Neural cell (in vitro differentiated cells): ENCODE measurements at regions not wholly inside any gene's neighbourhood (a gene's known extent, or its start where the extent isn't known, plus 50 kb on each side); places are given as distances from the start of the nearest gene placed in this dataset.

Experiments
- H2AFZ ChIP-seq: fragments of 200-600, 300-800 bp; sonication (generic), shearing (Covaris generic); 2 replicates; pipeline ENCODE4 v1.6.0; 2014; ENCODE audit warnings: low read depth, mild to moderate bottlenecking, antibody characterized with exemption, low read length, moderate library complexity
- H3F3A ChIP-seq: fragments of 200-600 bp; shearing (Covaris generic); 2 replicates; pipeline ENCODE4 v1.6.1; 2016; ENCODE audit warnings: mild to moderate bottlenecking, moderate library complexity, mixed read lengths, antibody characterized with exemption, low read length; ENCODE audit not compliant: insufficient read depth, poor library complexity, severe bottlenecking
- H3K27ac ChIP-seq: fragments of 200-600, 300-800 bp; sonication (generic), shearing (Covaris generic); 2 replicates; pipeline ENCODE4 v1.5.1; 2014; ENCODE audit warnings: mild to moderate bottlenecking, low read length, moderate library complexity
- H3K27me3 ChIP-seq: fragments of 300-800, 200-600 bp; sonication (generic), shearing (Covaris generic); 2 replicates; pipeline ENCODE4 v1.6.0; 2014; ENCODE audit warnings: mild to moderate bottlenecking, low read depth, low read length, moderate library complexity; ENCODE audit not compliant: insufficient read depth
- H3K36me3 ChIP-seq: fragments of 300-800, 200-600 bp; sonication (generic), shearing (Covaris generic); 2 replicates; pipeline ENCODE4 v1.5.1; 2014; ENCODE audit warnings: mild to moderate bottlenecking, antibody characterized with exemption, low read length, moderate library complexity; ENCODE audit not compliant: insufficient read depth
- H3K4me2 ChIP-seq: fragments of 300-800, 200-600 bp; sonication (generic), shearing (Covaris generic); 2 replicates; pipeline ENCODE4 v1.6.0; 2014; ENCODE audit warnings: mild to moderate bottlenecking, low read length
- H3K4me3 ChIP-seq: fragments of 300-800, 200-600 bp; sonication (generic), shearing (Covaris generic); 2 replicates; pipeline ENCODE4 v1.5.1; 2014; ENCODE audit warnings: mild to moderate bottlenecking, low read length, moderate library complexity
- H3K79me2 ChIP-seq: fragments of 200-600 bp; shearing (Covaris generic); replicated peaks from 2 replicates; pipeline ENCODE4 v1.6.0; 2014; ENCODE audit warnings: mild to moderate bottlenecking, low read length, moderate library complexity; ENCODE audit not compliant: insufficient read depth
- H3K9ac ChIP-seq: fragments of 300-800, 200-600 bp; sonication (generic), shearing (Covaris generic); 2 replicates; pipeline ENCODE4 v1.6.1; 2016; ENCODE audit warnings: mild to moderate bottlenecking, low read length, mixed read lengths
- H3K9me2 ChIP-seq: fragments of 200-600 bp; shearing (Covaris generic); 2 replicates; pipeline ENCODE4 v1.6.1; 2016; ENCODE audit warnings: mild to moderate bottlenecking, low read length, mixed read lengths; ENCODE audit not compliant: insufficient read depth
- H3K9me3 ChIP-seq: fragments of 200-600, 300-800 bp; sonication (generic), shearing (Covaris generic); 2 replicates; pipeline ENCODE4 v1.6.1; 2016; ENCODE audit warnings: mild to moderate bottlenecking, mixed run types, low read length, moderate library complexity, mixed read lengths
- H4K20me1 ChIP-seq: fragments of 200-600 bp; shearing (Covaris generic); 2 replicates; pipeline ENCODE4 v1.6.1; 2016; ENCODE audit warnings: mild to moderate bottlenecking, mixed run types; ENCODE audit not compliant: insufficient read depth
- EP300 ChIP-seq: fragments of 450-650 bp; conservative IDR thresholded peaks from 2 replicates; pipeline ENCODE4 v1.6.1; 2014; ENCODE audit warnings: antibody characterized with exemption, mild to moderate bottlenecking, moderate library complexity; ENCODE audit not compliant: poor library complexity, severe bottlenecking
- EZH2 ChIP-seq: fragments of 200-600, 300-800 bp; shearing (Covaris generic), sonication (generic); IDR thresholded peaks from 2 replicates; pipeline ENCODE4 v1.6.1; 2014; ENCODE audit warnings: antibody characterized with exemption, low read length, borderline replicate concordance, mild to moderate bottlenecking; ENCODE audit not compliant: insufficient read depth, poor library complexity, severe bottlenecking
- MXI1 ChIP-seq: fragments of 450-650 bp; conservative IDR thresholded peaks from 2 replicates; pipeline ENCODE4 v1.6.1; 2014; ENCODE audit warnings: antibody characterized with exemption, mild to moderate bottlenecking; ENCODE audit not compliant: poor library complexity, severe bottlenecking
- POLR2AphosphoS5 ChIP-seq: IDR thresholded peaks from 2 replicates; pipeline ENCODE4 v1.6.1; 2012
- RAD21 ChIP-seq: fragments of 450-650 bp; conservative IDR thresholded peaks from 2 replicates; pipeline ENCODE4 v1.6.1; 2014; ENCODE audit warnings: antibody characterized with exemption, mild to moderate bottlenecking, moderate library complexity
- REST ChIP-seq: IDR thresholded peaks from 2 replicates; pipeline ENCODE4 v1.6.1; 2012; ENCODE audit warnings: borderline replicate concordance
- SMC3 ChIP-seq: fragments of 450-650 bp; conservative IDR thresholded peaks from 2 replicates; pipeline ENCODE4 v1.6.1; 2014; ENCODE audit warnings: antibody characterized with exemption, mild to moderate bottlenecking, moderate library complexity; ENCODE audit not compliant: poor library complexity
- TAF1 ChIP-seq: IDR thresholded peaks from 2 replicates; pipeline ENCODE4 v1.6.1; 2012; ENCODE audit warnings: low read depth
- TF ChIP-seq, protein P1 (sequence below): fragments of 450-650 bp; IDR thresholded peaks from 2 replicates; pipeline ENCODE4 v1.5.1; 2014; ENCODE audit warnings: antibody characterized with exemption, mild to moderate bottlenecking, moderate library complexity; ENCODE audit not compliant: poor library complexity, severe bottlenecking

GRCh38 chr2:239570971-239571520 lies 170.2 kb upstream of the HDAC4 start:
- TF ChIP-seq SMC3 (no peak), RAD21 (no peak), EP300 (no peak), MXI1 (no peak), POLR2AphosphoS5 (no peak), TAF1 (no peak), REST (no peak), EZH2 (no peak)
- TF ChIP-seq, protein P1, sequence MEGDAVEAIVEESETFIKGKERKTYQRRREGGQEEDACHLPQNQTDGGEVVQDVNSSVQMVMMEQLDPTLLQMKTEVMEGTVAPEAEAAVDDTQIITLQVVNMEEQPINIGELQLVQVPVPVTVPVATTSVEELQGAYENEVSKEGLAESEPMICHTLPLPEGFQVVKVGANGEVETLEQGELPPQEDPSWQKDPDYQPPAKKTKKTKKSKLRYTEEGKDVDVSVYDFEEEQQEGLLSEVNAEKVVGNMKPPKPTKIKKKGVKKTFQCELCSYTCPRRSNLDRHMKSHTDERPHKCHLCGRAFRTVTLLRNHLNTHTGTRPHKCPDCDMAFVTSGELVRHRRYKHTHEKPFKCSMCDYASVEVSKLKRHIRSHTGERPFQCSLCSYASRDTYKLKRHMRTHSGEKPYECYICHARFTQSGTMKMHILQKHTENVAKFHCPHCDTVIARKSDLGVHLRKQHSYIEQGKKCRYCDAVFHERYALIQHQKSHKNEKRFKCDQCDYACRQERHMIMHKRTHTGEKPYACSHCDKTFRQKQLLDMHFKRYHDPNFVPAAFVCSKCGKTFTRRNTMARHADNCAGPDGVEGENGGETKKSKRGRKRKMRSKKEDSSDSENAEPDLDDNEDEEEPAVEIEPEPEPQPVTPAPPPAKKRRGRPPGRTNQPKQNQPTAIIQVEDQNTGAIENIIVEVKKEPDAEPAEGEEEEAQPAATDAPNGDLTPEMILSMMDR, result no peak
- H3K9me3 ChIP-seq, result no peaks in the 10 kb centered on the region

DNA sequence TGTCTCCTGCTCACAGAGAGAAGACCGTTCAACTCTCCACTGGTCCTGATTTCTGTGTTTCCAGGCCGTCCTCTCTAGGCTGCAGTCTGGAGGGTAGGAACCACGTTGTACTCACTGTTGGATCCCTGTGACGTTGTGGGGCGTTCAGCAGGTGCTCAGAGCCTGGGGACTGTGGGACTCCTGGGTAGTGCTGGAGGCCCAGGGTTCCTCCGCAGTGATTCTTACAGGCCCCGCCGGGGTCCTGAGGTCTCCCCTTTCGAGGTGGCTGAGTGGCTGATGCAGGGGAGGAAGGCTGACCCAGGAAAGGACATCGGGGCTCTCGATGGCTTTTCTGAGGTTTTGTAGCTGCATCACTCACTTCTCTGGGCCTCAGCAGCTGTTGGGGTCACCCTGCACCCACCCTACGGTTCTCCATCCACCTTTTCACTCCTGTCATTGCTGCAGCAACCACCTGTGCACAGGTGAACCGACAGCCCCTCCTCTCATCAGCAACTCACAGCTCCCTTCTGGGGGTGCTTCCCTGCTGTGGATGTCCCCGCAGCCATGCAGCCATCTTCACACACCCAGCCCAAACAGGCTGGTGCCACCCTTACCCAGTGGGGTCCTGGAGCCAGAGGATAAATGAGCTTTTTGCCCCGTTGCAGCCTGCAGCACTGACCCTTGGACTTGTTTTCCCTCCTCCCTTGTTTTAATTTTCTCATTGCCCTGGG lies 169.6 kb upstream of the HDAC4 start:
- Histone ChIP-seq H3K9me3 (no peaks in the 10 kb centered on the region), H3K9me2 (no peaks in the 10 kb centered on the region), H3K4me3 (no peak overlapping the region), H3K36me3 (no peaks in the 10 kb centered on the region), H3K9ac (no peak overlapping the region), H3F3A (no peaks in the 10 kb centered on the region), H3K4me2 (no peak overlapping the region), H4K20me1 (no peaks in the 10 kb centered on the region), H3K79me2 (no peaks in the 10 kb centered on the region), H3K27ac (no peak overlapping the region), H3K27me3 (no peaks in the 10 kb centered on the region), H2AFZ (no peak overlapping the region)
- TF ChIP-seq TAF1, result no peak
- no peak for TF ChIP-seq RAD21
- no peak for TF ChIP-seq MXI1
- no peak for TF ChIP-seq SMC3
- TF ChIP-seq POLR2AphosphoS5, result no peak
- TF ChIP-seq EZH2, result no peak
- TF ChIP-seq, protein P1, result no peak
- no peak for TF ChIP-seq EP300
- no peak for TF ChIP-seq REST

More at GRCh38 chr2:239570971-239571520, 170.2 kb upstream of the HDAC4 start:
- Histone ChIP-seq H4K20me1 (no peaks in the 10 kb centered on the region), H3F3A (no peaks in the 10 kb centered on the region), H3K36me3 (no peaks in the 10 kb centered on the region), H3K27ac (no peak overlapping the region), H3K9me2 (no peaks in the 10 kb centered on the region), H3K9ac (no peak overlapping the region), H3K79me2 (no peaks in the 10 kb centered on the region), H3K4me3 (no peak overlapping the region), H3K27me3 (no peaks in the 10 kb centered on the region), H3K4me2 (no peak overlapping the region), H2AFZ (no peak overlapping the region)
